Testis (tissue), 2 donors: ENCODE measurements at regions not wholly inside any gene's neighbourhood (a gene's known extent, or its start where the extent isn't known, plus 50 kb on each side); places are given as distances from the start of the nearest gene placed in this dataset.

Source experiments
- DNase-seq: peaks from one replicate; pipeline ENCODE4 v3.0.0-alpha.2; 2019
- H3K27ac ChIP-seq, 2 donors: fragments of 200-600 bp; sonication (generic); one replicate each; pipeline ENCODE4 v1.5.1; 2019
- H3K27me3 ChIP-seq: fragments of 200-600 bp; sonication (generic); one replicate; pipeline ENCODE4 v1.5.1; 2019
- H3K36me3 ChIP-seq: fragments of 200-600 bp; sonication (generic); one replicate; pipeline ENCODE4 v1.5.1; 2017; ENCODE audit warnings: low read depth; ENCODE audit errors: missing control alignments
- H3K4me1 ChIP-seq: fragments of 200-600 bp; sonication (generic); one replicate; pipeline ENCODE4 v1.5.1; 2019
- H3K4me3 ChIP-seq, 2 donors: fragments of 200-600 bp; sonication (generic); one replicate each; pipeline ENCODE4 v1.5.1; 2017 to 2019
- H3K9me3 ChIP-seq: fragments of 200-600 bp; sonication (generic); one replicate; pipeline ENCODE4 v1.5.1; 2017
- POLR2A ChIP-seq: fragments of 450-650 bp; IDR thresholded peaks from one replicate; pipeline ENCODE4 v1.6.1; 2017; ENCODE audit warnings: antibody characterized with exemption, mild to moderate bottlenecking, moderate library complexity
- WGBS, 2 donors: methylation state at CpG; one replicate each; pipeline ENCODE4 v1.1.5; 2018; 5-methylcytosine and 5-hydroxymethylcytosine counted together
- intact Hi-C: fragments of 100-400 bp; cut with DNase I; formaldehyde crosslinking; loops from one replicate; pipeline ENCODE4 v1.15.1; 2023; ENCODE audit warnings: low total_unique reads
- TF ChIP-seq, protein P1 (sequence below), 3 experiments: fragments of 450-650 bp in 2 of 3; fragments of 200-600 bp in 1 of 3; sonication (generic) in 1 of 3; IDR thresholded peaks; one replicate each; pipeline ENCODE4 v1.5.1; 2016 to 2019; ENCODE audit warnings: antibody characterized with exemption in 3 of 3, mild to moderate bottlenecking in 2 of 3, moderate library complexity in 1 of 3

DNA sequence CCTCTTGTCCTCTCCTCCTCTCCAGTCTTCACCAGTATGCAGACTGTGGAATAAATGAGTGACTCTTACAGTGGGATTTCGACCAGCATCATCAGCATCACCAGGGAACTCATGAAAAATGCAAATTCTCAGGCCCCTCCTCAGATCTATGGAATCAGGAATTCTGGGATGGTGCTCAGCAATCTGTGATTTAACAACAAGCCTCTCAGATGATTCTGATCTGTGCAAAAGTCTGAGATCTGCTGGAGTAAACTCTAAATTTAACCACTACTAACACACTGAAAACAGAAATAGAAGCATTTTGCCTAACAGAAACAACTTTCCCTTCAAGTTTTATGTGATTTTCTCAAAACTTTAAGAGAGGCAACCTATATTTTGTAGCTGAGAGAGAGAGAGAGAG, 124.8 kb upstream of the FAM3C start:
- H3K27ac ChIP-seq = no peak overlapping the region
- TF ChIP-seq, protein P1, sequence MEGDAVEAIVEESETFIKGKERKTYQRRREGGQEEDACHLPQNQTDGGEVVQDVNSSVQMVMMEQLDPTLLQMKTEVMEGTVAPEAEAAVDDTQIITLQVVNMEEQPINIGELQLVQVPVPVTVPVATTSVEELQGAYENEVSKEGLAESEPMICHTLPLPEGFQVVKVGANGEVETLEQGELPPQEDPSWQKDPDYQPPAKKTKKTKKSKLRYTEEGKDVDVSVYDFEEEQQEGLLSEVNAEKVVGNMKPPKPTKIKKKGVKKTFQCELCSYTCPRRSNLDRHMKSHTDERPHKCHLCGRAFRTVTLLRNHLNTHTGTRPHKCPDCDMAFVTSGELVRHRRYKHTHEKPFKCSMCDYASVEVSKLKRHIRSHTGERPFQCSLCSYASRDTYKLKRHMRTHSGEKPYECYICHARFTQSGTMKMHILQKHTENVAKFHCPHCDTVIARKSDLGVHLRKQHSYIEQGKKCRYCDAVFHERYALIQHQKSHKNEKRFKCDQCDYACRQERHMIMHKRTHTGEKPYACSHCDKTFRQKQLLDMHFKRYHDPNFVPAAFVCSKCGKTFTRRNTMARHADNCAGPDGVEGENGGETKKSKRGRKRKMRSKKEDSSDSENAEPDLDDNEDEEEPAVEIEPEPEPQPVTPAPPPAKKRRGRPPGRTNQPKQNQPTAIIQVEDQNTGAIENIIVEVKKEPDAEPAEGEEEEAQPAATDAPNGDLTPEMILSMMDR (IDR thresholded peaks at IDR 0.05) = no peak
- no peak for TF ChIP-seq POLR2A
- no peak for DNase-seq
- no peaks in the 10 kb centered on the region for H3K9me3 ChIP-seq
- no peak overlapping the region for H3K4me3 ChIP-seq
- no peaks in the 10 kb centered on the region for H3K4me1 ChIP-seq
- WGBS, 2 donors = 40 to 83% methylated on average over 1 of the region's 1 CpG
- intact Hi-C loops = no loop called here
- no peaks in the 10 kb centered on the region for H3K27me3 ChIP-seq
- H3K36me3 ChIP-seq = no peaks in the 10 kb centered on the region

DNA sequence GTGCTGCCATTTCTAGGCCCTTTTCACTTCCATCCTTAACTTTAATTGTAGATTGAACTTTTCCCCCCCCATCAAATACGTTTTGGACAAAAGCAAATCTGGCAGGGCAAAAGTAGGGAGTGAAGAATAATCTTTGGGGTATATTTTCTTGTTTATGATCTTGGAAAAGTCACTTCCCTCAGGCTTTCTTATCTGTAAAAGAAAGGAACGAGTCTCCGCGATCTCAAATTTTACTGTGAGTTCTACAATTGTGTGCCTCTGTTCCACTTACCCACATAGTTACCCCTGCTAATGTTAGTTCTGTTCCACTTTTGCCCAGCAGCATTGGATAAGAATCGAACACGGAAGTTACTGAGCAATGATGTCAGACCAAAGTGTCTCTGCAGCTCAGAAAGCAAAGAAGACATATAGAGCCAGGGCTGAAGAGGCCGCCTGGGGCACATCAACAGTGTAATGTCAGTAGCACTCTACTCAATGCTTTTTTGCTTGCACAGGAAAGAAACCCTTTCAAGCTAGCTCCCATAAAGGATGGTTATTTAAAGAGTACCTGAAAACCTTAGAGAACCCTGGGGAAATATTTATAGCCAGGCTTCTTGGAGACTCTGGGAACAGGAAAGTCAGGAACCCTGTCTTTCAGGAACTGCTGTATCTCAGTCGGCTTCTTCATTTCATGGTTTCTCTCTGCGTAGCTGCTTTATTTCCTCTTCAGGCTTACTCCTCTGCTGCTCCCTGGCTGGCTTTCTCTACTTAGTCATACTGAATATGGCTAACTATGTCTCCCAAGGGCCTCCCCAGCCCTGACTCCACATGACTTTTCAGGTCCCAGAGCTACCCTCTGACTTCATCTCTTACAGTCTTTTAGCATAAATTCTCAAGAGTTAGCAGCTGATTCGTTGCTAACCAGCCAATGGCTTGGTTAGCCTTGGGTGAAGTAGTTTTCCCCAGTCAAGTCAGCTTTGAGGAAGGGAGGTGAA, 123.7 kb upstream of the FAM3C start:
- WGBS, 2 donors = 82 to 88% methylated on average over 10 of the region's 10 CpGs
- H3K4me3 ChIP-seq = no peak overlapping the region
- no peak for DNase-seq
- H3K36me3 ChIP-seq = no peaks in the 10 kb centered on the region
- intact Hi-C loops = no loop called here
- H3K27ac ChIP-seq = no peak overlapping the region
- TF ChIP-seq, protein P1 (IDR thresholded peaks at IDR 0.05) = no peak
- TF ChIP-seq POLR2A = no peak
- no peaks in the 10 kb centered on the region for H3K27me3 ChIP-seq
- no peaks in the 10 kb centered on the region for H3K9me3 ChIP-seq
- H3K4me1 ChIP-seq = no peaks in the 10 kb centered on the region

DNA sequence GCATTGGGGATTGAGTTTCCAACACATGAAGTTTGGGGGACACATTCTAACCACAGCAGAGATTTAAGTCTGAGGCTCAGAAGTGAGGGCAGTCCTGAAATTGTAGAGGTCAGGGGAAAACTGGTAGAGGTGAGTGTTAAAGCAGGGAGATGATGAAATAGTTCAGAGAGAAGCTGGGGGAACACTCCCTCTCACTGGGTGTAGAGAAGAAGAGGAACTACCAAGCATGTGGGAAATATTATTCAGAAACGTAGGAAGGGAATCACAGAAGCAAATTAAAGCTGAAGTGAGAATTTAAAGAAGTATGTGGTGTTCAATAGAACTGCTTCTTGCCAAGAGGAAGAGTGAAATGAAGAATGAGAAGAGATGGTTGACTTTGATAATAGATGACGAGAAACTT, 121.5 kb upstream of the FAM3C start:
- Histone ChIP-seq H3K27ac (no peak overlapping the region), H3K4me3 (no peak overlapping the region), H3K36me3 (no peaks in the 10 kb centered on the region), H3K4me1 (no peaks in the 10 kb centered on the region), H3K27me3 (no peaks in the 10 kb centered on the region), H3K9me3 (no peaks in the 10 kb centered on the region)
- intact Hi-C loops = no loop called here
- WGBS, 2 donors = 81 to 87% methylated on average over 2 of the region's 2 CpGs
- no peak for DNase-seq
- TF ChIP-seq, protein P1 (IDR thresholded peaks at IDR 0.05) = no peak

DNA sequence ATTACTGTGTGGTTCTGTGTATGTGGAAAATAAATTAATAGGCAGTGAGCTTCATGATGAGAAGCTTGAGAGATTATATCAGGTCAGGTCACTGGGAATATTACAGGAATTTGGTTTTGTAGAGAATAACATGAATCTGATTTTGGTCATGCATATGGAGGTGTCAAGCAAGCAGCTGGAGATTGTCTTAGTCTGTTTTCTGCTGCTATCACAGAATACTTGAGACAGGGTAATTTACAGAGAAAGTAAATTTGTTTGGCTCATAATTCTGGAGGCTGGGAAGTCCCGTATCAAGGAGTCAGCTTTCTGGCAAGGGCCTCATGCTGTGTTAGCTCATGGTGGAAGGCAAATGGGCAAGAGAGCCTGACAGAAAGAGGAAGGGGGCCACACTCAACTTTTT, 120.7 kb upstream of the FAM3C start:
- intact Hi-C loops = no loop called here
- H3K36me3 ChIP-seq = no peaks in the 10 kb centered on the region
- DNase-seq = no peak
- no peaks in the 10 kb centered on the region for H3K4me1 ChIP-seq
- no peak for TF ChIP-seq POLR2A
- TF ChIP-seq, protein P1 (IDR thresholded peaks at IDR 0.05) = no peak
- 61 to 67% methylated on average over 1 of the region's 1 CpG for WGBS, 2 donors
- no peaks in the 10 kb centered on the region for H3K27me3 ChIP-seq
- H3K4me3 ChIP-seq = no peak overlapping the region
- no peak overlapping the region for H3K27ac ChIP-seq
- no peaks in the 10 kb centered on the region for H3K9me3 ChIP-seq
